AG09309 (cell line): ENCODE measurements at regions not wholly inside any gene's neighbourhood (a gene's known extent, or its start where the extent isn't known, plus 50 kb on each side); places are given as distances from the start of the nearest gene placed in this dataset.

ENCODE experiments used
- DNase-seq: peaks from one replicate; pipeline ENCODE4 v3.0.0-alpha.2; 2010; ENCODE audit warnings: low read depth
- H3K4me3 ChIP-seq: 2 replicates; pipeline ENCODE4 v1.5.1; 2011; ENCODE audit warnings: mild to moderate bottlenecking, low read depth, low read length, moderate library complexity; ENCODE audit not compliant: control insufficient read depth
- CTCF ChIP-seq: IDR thresholded peaks from 2 replicates; pipeline ENCODE4 v1.5.1; 2011; ENCODE audit warnings: mild to moderate bottlenecking, low read depth, low read length, inconsistent platforms; ENCODE audit not compliant: insufficient read depth, control insufficient read depth; ENCODE audit errors: missing control alignments

GRCh38 chr12:124402248-124403066 lies 107.6 kb downstream of the RFLNA start:
- no peak for TF ChIP-seq CTCF
- no peak for DNase-seq
- H3K4me3 ChIP-seq: no peak overlapping the region

- TF ChIP-seq CTCF: no peak
- DNase-seq: no peak
- no peak overlapping the region for H3K4me3 ChIP-seq
These were observed 106.9 kb downstream of the RFLNA start for GRCh38 chr12:124401704-124402221.

- no peak for DNase-seq
- TF ChIP-seq CTCF: no peak
- no peak overlapping the region for H3K4me3 ChIP-seq
These were observed 105.2 kb downstream of the RFLNA start for GRCh38 chr12:124400124-124400523.

GRCh38 chr12:124399622-124400021 lies 104.7 kb downstream of the RFLNA start:
- H3K4me3 ChIP-seq: no peak overlapping the region
- peak; percentile 68 for TF ChIP-seq CTCF
- no peak for DNase-seq

- no peak for TF ChIP-seq CTCF
- DNase-seq: no peak
- no peak overlapping the region for H3K4me3 ChIP-seq
These were observed 103.8 kb downstream of the RFLNA start for GRCh38 chr12:124398578-124399227.

GRCh38 chr12:124397807-124398577 lies 103.1 kb downstream of the RFLNA start:
- no peak for TF ChIP-seq CTCF
- H3K4me3 ChIP-seq: no peak overlapping the region
- no peak for DNase-seq
